ENCODE measurements at regions not wholly inside any gene's neighbourhood (a gene's known extent, or its start where the extent isn't known, plus 50 kb on each side); places are given as distances from the start of the nearest gene placed in this dataset.
"Not testable (repeated sequence)": the region's sequence is repeated elsewhere in the genome, so short reads cannot be mapped to it uniquely, and the experiment has no call there.

DNA sequence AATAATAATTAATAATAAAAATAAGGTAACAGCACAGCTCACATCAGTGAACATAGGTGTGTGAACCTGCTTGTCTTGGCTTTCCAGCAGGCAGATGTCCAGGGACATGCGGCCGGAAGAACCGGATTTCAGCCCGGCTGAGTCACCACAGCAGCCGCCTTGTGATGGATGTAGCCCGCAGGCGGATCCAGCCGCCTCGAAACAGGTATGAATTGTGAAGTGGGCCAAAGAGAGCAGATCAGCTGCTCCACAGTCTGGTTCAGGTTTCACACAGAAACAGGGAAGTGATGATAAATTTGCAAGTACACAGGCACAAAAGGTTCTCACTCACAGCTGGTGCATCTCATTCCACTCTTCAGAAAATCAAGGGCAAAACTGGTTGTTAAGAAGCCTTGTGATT, 55.1 kb downstream of the ID4 start:
- DNase-seq: no peak

DNA sequence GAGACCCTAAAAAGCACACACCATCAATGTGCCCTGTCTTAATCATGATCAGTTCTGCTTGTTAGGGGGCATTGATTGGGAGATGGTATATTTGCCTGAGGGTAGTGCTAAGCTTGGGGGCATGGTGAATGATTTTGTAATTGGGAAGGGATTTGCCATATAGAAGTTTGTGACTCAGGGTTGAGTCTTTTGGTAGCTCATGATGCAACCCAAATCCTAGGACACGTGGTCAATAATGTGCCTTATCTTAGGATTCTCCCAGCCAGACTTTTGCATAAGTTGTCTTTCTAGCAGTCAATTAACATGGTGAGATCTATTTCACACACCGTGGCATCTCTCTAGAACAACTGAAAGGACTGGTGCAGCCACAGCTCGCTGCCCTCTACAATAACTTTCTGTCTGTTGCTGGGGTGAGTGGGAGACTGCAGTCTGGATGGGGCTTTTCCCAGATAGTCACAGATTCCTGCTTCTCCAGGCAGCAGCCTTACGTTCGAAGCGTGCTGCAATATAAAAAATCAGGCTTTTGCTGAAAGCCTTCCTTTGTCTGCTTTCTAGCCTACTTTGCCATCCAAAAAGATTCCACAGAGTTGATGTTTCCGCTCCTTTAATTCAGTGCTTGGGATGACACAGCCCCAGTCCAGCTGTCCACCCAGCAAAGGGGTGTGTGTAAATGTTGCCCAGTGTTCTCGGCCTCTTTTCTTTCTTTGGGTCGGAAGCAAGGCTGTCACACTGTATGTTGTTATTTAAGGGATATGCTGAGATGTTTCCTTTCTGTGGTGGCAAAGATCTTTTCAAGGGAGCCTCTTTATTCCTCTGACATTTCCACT, 58.9 kb downstream of the ID4 start:
- no peak for DNase-seq

DNA sequence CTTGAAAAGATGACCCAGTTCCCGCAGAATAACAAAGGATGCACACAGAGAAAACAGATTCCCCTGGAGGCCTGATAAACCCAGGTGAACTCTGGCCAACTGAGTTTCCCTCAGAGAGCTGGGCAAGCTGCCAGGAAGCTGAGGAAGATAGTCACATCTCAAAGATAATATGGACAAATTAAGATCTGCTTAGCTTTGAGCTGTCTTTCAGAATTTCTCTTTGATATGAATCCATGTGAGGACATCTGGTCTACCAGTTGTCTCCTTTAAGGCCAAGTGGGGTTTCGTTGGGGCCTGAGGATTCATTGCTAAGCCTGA, 59.5 kb downstream of the ID4 start:
- DNase-seq: no peak

DNA sequence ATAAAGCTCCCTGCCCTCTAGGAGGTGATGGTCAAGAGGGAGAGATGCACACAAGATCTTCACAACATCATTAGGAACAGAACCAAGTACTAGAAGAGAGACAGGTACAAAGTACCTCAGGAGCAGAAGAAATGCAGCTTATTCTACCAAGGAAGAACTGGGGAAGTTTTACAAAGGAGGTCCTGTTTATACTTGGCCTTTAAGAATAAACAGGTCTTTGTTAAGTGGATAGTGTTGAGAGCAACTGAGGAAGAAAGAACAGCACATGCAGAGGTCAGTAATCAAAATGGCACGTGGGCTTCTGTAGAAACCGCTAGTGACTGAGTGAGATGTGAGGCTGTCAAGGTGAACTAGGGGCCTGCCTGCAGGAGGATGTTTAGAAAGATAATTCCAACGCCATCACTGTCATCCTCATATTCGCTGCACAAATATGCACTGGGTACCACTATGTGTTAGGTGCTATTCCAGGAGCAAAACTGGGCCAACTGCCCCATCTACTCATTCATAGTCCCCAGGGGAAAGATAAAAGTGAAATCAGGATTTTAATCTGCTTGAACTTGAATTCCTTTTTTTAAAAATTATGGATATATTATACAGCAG, 61.1 kb downstream of the ID4 start:
- no peak for DNase-seq

DNA sequence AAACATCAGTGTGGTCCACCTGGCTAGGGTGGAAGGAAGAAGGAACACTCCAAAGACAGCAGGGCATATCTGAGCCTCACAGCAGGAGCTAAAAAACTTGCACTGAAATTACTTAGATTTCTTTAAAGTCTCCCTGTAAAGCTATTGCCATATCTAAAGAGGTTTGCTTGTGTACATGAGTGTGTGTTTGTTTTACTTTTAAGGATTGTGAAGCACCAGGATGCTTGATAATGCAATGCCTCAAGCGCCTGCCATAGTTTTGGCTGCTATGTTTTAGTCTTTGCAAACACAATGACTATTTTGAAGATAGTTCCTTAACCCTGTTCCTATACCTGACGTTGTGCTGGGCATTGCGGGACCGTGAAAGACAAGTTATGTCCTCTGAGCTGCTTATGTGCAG, 65.0 kb downstream of the ID4 start:
- no peak for DNase-seq

DNA sequence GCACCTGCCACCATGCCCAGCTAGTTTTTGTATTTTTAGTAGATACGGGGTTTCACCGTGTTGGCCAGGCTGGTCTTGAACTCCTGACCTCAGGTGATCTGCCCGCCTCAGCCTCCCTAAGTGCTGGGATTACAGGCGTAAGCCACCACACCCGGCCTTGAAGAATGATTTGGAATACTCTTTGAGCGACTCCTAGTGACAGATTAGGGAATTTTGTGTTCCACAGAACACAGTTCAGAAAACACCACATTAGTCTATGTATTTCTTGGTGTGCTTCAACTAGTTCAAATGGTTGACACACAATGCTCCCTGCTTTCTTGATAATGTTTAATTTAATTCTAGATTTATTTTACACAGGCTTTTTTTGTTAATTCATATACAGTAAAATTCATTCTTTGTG, 67.2 kb downstream of the ID4 start:
- not testable (repeated sequence) for DNase-seq

DNA sequence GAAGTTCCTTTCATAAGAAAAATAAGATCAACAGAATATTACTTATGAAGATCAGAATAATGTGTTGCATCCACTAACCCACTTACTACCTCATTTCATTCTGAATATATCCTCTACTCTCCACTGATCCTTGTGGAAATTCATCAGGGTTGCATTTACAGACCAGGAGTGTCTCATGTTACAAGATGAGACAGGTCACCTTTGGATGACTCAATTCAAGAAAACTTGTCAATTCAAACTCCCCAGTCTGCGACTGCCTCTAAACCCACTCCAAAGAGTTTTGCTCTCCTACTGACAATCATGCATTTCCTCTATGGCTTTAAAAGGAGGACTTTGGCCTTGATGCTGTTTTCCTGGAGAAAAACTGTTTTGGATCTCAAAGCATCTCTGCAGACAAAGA, 68.4 kb downstream of the ID4 start:
- no peak for DNase-seq

DNA sequence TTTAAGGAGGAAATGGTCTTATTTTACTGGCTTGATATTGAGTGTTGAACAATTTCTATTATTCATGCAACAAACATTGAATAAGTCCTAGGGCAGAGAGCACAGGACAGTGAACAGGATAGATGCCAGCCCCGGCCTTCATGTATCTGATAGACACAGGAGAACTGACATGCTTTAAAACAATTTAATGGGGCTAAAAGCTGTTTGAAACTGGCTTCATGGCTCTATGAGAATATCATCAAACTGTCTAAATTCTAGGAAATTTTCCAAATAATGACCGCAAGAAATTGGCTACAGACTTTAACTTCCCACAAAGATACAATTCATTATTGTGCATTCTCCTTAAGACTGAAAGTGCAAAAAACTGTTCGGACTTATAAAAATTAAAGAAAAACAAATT, 69.0 kb downstream of the ID4 start:
- no peak for DNase-seq

DNA sequence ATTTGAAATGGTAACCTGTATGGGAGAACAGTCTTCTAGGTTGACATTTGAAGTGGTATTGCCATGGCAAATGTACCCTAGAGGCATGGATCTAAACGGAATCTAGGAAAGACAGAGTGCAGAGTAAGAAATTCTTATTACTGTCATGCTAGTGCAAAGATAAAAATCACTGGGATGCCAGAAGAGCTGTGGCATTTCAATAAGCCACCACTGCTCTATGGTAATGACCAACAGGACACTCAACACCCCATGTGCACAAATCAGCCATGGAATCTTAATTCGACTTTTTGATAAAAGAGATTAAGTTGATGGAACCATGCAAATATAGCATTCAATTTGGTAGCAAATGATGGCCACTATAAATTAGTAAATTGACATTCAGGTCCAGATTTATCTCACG, 74.1 kb downstream of the ID4 start:
- DNase-seq: no peak

DNA sequence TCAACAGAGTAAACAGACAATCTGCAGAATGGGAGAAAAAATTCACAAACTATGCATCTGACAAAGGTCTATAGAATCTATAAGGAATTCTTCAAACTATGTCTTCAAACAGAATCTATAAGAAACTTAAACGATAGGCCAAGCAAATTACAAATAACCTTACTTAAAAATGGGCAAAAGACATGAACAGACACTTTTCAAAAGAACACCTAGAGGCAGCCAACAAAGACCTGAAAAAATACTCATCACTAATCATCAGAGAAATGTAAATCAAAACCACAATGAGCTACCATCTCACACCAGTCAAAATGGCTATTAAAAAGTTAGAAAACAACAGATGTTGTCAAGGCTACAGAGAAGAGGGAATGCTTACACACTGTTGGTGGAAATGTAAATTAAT, 81.3 kb downstream of the ID4 start:
- no peak for DNase-seq

DNA sequence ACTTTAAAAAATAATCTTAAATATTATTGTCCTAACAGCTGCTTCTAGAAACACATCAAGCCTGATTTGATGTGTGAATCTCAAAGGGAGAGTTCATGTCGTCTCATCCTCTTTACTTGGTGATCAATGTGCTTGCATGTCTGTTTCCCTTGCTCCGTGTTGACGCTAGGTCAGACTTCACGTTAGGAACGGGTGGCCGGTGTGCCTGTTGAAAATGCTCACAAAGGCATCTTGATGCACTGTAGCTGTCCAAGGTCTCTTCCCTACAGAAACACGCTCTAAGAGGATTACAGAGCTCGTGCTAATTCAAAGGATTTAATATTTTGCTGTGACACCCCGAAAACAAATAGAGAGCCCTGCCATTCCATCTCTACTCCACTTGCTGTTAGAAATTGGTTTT, 84.6 kb downstream of the ID4 start:
- DNase-seq: no peak

DNA sequence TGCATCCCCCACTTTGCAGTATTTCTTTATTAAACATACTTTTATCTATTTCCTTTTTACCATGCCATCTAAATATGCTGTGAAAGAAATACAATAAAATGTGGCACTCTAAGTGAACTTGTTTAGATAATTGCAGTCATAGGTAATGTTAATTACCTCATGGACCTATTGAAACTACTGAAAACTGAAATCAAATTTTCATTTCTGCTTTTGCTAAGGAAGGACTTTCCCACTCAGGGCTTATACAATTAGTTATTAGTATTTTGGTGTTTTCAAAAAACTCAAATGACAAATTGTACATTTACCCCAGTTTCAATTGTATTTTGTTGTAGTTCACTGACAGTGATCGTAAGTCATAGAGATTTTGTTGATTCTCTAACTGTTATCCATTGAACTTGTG, 88.4 kb downstream of the ID4 start:
- DNase-seq: no peak

DNA sequence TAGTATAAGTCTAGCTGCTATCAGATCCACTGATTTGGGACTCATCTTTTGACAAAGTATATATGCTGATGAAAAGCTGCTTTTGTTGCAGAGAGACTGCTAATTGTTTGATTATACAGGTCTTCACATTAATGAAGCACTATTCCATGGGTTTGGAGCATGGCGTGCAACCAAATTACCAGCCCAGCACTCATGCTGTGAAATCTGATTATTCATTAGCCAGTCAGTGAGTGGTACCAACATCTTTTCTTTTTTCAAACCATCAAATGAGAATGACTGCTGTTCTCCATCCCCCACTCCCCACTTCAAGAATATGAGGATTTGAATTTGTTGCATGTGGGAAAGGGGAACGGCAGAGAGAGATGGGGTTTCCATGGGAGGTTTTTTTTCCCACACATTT, 91.3 kb downstream of the ID4 start:
- DNase-seq: no peak

DNA sequence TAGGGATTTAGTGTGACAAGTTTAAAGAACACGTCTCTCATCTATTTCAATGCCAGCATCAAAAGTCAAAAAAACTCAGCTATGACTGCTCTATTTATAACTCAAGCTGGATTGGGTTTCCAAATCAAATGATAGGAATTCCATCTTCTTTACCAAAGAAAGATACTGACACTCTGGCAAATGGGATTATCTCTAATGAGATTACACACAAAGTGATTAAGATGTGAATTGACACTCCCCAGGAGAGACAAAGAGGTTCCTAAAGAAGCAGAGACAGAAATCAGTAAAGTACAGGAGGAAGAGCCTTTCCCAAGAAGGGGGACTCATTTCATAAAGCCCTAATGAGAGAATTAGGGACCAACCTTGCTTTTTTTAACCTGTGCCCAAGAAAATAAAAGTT, 92.1 kb downstream of the ID4 start:
- DNase-seq: no peak

DNA sequence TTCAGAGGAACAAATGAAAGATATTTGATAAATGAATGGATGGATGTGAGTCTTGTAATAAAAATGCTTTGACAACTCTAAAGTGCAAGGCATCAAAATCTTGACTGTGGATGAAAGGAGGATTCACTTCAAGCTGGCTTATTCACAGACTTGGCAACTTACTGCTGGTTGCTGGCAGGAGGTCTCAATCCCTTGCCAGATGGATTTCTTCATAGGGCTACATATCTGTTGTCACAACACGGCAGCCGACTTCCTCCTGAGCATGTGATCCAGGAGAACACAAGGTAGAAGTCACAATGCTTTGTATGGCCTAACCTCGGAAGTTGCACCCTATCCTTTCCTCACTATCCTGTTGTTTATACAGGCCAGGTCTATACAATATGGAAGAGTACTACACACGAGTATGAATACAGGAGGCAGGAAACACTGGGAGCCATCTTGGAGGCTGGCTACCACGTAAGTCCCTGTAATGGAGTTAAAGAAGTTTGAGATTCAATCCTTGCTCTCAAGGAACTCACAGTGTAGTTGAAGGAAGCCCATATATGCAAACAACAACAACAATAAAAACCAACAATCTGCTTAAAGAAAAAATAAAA, 97.9 kb downstream of the ID4 start:
- no peak for DNase-seq

DNA sequence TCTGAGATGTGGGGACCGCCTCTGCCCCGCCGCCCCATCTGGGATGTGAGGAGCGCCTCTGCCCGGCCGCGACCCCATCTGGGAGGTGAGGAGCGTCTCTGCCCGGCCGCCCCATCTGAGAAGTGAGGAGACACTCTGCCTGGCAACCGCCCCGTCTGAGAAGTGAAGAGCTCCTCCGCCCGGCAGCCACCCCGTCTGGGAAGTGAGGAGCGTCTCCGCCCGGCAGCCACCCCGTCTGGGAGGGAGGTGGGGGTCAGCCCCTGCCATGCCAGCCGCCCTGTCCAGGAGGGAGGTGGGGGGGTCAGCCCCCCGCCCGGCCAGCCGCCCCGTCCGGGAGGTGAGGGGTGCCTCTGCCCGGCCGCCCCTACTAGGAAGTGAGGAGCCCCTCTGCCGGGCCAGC, 102.2 kb downstream of the ID4 start:
- not testable (repeated sequence) for DNase-seq

DNA sequence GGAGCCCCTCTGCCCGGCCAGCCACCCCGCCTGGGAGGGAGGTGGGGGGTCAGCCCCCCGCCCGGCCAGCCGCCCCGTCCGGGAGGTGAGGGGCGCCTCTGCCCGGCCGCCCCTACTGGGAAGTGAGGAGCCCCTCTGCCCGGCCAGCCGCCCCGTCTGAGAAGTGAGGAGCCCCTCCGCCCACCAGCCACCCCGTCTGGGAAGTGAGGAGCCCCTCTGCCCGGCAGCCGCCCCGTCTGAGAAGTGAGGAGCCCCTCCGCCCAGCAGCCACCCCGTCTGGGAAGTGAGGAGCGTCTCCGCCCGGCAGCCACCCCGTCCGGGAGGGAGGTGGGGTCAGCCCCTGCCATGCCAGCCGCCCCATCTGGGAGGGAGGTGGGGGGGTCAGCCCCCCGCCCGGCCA, 102.8 kb downstream of the ID4 start:
- DNase-seq: not testable (repeated sequence)

DNA sequence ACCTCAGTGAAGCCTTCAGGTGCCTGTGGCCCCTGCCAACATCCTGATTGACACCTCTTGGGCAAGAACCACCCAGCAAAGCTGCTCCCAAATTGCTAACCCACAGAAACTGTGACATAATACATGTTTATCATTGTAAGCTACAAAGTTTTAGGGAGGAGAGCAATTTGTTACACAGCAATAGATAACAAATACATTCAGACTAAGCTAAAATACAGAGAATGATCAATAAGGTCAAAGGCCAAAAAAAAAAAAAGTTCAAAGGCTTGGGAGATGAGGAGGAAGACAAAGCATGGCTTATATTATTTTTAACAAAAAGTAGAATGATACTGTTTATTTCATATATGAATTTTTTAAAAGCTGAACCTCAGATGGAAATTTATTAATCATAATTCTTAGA, 105.9 kb downstream of the ID4 start:
- DNase-seq: no peak

DNA sequence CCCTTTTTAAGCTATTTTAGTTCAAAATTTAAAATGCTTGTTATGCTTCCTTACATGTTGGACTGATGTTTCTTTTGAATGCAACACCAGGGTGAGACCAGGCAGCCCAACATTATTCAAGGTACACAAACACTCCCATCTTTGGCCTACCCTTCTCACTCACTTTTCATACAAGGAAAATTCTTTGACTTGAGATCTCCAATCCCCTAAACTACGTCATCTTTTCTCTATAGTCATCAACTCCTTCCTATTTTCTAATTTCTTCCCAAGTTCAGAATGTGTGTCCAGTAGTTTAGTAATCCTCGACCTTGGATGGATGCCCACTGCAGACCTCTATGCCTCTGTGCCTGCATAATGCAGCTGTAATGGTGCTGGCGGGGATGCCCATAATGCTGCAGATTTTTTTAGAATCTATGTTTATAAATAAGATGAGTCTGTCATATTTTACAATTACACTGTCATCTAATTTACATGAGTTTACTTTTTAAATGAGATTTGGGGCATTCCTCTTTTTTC, 108.7 kb downstream of the ID4 start:
- DNase-seq: no peak

DNA sequence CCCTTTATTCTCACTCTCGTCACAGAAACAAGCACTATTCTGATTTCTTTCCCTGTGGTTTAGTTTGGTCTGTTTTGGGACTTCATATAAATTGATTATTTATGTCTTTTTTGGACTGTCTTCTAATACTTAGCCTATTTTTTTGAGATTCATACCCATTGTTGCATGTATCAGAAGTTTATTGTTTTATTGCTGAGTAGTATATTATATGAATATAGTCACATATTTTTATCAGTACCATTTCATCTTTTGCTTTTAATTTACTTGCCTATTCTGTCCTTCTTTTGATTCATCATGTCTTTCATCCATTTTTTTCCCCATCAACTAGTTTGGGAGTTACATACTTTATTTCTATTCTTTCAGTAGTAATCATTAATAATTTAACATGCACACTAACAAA, 112.0 kb downstream of the ID4 start:
- DNase-seq: no peak

DNA sequence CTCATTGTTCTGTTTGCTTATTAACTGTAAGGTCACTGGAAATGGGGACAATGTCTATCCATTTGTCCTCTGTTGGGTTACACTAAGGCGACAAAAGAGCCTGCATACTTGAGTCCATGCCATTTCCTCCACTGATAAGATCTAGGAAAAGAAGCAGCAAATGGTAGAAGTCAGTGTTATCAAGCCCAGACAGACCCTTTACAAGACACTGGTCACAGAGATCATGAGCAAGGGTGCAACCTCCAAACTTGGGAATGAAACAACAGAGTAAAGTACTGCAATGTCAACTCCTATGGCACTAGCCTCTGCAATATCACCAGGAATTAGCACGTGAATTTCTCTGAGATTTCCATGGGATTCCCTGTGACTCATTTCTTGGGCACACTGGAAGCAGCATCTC, 126.9 kb downstream of the ID4 start:
- DNase-seq: no peak

DNA sequence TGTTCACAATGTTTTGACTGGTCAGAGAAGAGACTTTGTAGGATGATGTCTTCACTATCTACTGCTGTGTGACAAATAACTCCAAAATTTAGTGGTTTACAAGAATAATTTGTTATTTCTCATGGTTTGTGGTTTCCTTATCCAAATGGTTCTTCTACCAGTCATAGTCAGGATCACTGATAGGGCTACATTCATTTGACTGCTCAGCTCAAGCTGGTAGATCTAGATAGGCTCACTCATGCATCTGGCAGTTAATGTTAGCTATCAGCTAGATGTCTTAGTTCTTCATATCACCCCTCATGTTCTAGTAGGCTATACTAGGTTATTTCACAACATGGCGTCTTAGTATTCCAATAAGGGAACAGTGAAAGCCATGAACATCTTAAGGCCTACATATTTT, 131.0 kb downstream of the ID4 start:
- no peak for DNase-seq

DNA sequence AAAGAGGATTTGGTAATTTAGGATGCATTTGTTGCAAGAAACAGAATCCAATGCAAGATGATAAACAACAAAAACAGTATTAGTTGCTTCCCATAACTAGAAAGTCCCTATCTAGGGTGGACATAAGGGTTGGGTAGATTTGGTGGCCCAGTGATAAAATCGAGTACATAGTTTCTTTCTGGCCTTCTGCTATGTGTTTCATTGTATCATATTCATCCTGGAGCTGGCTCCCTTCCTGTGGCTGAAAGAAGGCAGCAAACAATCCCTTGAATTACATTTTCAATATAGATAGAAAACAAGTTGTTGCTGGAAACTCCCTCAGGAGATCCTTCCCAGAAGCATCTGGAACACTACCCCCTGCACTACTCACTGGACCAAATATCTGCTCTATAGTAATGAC, 135.1 kb downstream of the ID4 start:
- DNase-seq: no peak

DNA sequence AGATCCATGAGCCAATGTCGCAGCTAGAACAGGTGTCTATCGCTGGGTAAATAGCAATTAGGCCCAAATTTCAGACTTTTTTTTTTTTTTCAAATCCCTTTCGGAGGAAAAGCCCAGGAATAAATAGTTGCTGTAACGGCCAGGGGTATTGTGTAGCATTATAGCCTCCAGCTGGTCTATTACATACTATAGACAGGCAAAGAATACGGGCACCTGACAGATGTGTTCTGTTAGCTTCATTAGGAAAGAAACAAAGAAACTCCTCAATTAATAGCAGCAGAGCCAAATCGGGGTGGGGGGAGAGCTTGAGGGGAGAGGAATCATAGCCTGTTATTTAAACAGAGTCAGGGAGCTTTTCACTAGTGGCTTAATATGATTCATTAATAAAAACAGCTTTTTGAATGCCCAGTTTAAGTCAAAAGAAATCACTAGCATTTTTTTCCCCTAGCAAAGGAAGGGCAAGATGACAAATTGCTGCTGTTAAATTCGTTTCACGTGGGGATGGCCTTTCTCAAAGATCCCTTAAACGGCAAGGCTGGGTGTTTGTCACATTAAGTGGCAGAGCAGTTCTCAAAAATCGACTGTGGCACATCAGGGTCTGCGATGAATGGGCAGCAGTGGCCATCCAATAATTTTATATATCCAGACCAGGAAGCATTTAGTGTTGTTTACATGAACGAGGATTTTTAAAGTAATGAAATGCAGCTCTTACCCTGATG, 139.4 kb downstream of the ID4 start:
- DNase-seq: no peak
